H1 (cell line): ENCODE measurements at regions not wholly inside any gene's neighbourhood (a gene's known extent, or its start where the extent isn't known, plus 50 kb on each side); places are given as distances from the start of the nearest gene placed in this dataset.

Experiments used
- BACH1 ChIP-seq: IDR thresholded peaks from 2 replicates; pipeline ENCODE4 v1.6.1; 2012; ENCODE audit warnings: low read length, improper control_type of control experiment
- CEBPB ChIP-seq: IDR thresholded peaks from 2 replicates; pipeline ENCODE4 v1.6.1; 2012; ENCODE audit warnings: low read depth, low read length
- EZH2 ChIP-seq: fragments of 200-600 bp; sonication (generic); IDR thresholded peaks from 2 replicates; pipeline ENCODE4 v1.7.1; 2012; ENCODE audit warnings: low read depth, mild to moderate bottlenecking, moderate library complexity, low read length, inconsistent platforms; ENCODE audit not compliant: severe bottlenecking
- JUND ChIP-seq: IDR thresholded peaks from 2 replicates; pipeline ENCODE4 v1.6.1; 2011; ENCODE audit warnings: mild to moderate bottlenecking, improper control_type of control experiment, low read length
- RBBP5 ChIP-seq: IDR thresholded peaks from 2 replicates; pipeline ENCODE4 v1.7.1; 2012; ENCODE audit warnings: low read depth, mild to moderate bottlenecking, inconsistent platforms, low read length, moderate library complexity, borderline replicate concordance
- RFX5 ChIP-seq: IDR thresholded peaks from 2 replicates; pipeline ENCODE4 v1.6.1; 2011; ENCODE audit warnings: low read depth, low read length, improper control_type of control experiment, borderline replicate concordance
- SIX5 ChIP-seq: IDR thresholded peaks from 2 replicates; pipeline ENCODE4 v1.6.1; 2011; ENCODE audit warnings: mild to moderate bottlenecking, low read depth, low read length
- TAF1 ChIP-seq: IDR thresholded peaks from 2 replicates; pipeline ENCODE4 v1.6.1; 2011; ENCODE audit warnings: mild to moderate bottlenecking, low read depth, low read length
- TF ChIP-seq, protein P1 (sequence below): fragments of 300-600 bp; sonication (generic); IDR thresholded peaks from 2 replicates; pipeline ENCODE4 v1.7.1; 2012; ENCODE audit warnings: low read length, moderate library complexity, mild to moderate bottlenecking, inconsistent platforms; ENCODE audit not compliant: insufficient replicate concordance
- TF ChIP-seq, protein P2 (sequence below): IDR thresholded peaks from 2 replicates; pipeline ENCODE4 v1.6.1; 2011; ENCODE audit warnings: low read depth, mild to moderate bottlenecking, low read length; ENCODE audit not compliant: insufficient read depth
- TF ChIP-seq, protein P3 (sequence below): IDR thresholded peaks from 2 replicates; pipeline ENCODE4 v1.6.1; 2012; ENCODE audit warnings: low read length, inconsistent platforms

DNA sequence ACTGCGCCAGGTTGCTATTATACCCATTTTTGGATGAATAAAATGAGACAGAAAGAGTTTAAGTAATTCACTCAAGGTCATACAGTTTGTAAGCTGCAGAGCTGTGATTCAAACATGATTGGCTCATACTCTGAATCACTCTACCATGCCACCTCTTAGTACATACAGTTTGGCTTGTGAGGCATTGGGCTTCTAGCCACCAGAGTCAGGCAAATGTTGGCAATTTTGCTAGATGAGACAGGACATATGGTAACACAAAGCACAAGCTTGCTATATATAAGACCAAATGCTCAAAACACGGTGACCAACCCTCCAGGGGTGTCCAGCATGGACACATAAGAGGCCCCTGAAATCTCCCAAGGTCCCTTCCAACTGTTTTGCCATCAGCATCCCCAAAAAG is 236.0 kb upstream of the IRX5 start (continued):
- TF ChIP-seq, protein P1, sequence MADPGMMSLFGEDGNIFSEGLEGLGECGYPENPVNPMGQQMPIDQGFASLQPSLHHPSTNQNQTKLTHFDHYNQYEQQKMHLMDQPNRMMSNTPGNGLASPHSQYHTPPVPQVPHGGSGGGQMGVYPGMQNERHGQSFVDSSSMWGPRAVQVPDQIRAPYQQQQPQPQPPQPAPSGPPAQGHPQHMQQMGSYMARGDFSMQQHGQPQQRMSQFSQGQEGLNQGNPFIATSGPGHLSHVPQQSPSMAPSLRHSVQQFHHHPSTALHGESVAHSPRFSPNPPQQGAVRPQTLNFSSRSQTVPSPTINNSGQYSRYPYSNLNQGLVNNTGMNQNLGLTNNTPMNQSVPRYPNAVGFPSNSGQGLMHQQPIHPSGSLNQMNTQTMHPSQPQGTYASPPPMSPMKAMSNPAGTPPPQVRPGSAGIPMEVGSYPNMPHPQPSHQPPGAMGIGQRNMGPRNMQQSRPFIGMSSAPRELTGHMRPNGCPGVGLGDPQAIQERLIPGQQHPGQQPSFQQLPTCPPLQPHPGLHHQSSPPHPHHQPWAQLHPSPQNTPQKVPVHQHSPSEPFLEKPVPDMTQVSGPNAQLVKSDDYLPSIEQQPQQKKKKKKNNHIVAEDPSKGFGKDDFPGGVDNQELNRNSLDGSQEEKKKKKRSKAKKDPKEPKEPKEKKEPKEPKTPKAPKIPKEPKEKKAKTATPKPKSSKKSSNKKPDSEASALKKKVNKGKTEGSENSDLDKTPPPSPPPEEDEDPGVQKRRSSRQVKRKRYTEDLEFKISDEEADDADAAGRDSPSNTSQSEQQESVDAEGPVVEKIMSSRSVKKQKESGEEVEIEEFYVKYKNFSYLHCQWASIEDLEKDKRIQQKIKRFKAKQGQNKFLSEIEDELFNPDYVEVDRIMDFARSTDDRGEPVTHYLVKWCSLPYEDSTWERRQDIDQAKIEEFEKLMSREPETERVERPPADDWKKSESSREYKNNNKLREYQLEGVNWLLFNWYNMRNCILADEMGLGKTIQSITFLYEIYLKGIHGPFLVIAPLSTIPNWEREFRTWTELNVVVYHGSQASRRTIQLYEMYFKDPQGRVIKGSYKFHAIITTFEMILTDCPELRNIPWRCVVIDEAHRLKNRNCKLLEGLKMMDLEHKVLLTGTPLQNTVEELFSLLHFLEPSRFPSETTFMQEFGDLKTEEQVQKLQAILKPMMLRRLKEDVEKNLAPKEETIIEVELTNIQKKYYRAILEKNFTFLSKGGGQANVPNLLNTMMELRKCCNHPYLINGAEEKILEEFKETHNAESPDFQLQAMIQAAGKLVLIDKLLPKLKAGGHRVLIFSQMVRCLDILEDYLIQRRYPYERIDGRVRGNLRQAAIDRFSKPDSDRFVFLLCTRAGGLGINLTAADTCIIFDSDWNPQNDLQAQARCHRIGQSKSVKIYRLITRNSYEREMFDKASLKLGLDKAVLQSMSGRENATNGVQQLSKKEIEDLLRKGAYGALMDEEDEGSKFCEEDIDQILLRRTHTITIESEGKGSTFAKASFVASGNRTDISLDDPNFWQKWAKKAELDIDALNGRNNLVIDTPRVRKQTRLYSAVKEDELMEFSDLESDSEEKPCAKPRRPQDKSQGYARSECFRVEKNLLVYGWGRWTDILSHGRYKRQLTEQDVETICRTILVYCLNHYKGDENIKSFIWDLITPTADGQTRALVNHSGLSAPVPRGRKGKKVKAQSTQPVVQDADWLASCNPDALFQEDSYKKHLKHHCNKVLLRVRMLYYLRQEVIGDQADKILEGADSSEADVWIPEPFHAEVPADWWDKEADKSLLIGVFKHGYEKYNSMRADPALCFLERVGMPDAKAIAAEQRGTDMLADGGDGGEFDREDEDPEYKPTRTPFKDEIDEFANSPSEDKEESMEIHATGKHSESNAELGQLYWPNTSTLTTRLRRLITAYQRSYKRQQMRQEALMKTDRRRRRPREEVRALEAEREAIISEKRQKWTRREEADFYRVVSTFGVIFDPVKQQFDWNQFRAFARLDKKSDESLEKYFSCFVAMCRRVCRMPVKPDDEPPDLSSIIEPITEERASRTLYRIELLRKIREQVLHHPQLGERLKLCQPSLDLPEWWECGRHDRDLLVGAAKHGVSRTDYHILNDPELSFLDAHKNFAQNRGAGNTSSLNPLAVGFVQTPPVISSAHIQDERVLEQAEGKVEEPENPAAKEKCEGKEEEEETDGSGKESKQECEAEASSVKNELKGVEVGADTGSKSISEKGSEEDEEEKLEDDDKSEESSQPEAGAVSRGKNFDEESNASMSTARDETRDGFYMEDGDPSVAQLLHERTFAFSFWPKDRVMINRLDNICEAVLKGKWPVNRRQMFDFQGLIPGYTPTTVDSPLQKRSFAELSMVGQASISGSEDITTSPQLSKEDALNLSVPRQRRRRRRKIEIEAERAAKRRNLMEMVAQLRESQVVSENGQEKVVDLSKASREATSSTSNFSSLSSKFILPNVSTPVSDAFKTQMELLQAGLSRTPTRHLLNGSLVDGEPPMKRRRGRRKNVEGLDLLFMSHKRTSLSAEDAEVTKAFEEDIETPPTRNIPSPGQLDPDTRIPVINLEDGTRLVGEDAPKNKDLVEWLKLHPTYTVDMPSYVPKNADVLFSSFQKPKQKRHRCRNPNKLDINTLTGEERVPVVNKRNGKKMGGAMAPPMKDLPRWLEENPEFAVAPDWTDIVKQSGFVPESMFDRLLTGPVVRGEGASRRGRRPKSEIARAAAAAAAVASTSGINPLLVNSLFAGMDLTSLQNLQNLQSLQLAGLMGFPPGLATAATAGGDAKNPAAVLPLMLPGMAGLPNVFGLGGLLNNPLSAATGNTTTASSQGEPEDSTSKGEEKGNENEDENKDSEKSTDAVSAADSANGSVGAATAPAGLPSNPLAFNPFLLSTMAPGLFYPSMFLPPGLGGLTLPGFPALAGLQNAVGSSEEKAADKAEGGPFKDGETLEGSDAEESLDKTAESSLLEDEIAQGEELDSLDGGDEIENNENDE, result no peak
- TF ChIP-seq TAF1, result no peak
- TF ChIP-seq SIX5, result no peak
- TF ChIP-seq RFX5, result no peak
- TF ChIP-seq, protein P2, sequence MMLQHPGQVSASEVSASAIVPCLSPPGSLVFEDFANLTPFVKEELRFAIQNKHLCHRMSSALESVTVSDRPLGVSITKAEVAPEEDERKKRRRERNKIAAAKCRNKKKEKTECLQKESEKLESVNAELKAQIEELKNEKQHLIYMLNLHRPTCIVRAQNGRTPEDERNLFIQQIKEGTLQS, result no peak
- no peak for TF ChIP-seq BACH1
- no peak for TF ChIP-seq EZH2
- TF ChIP-seq, protein P3, sequence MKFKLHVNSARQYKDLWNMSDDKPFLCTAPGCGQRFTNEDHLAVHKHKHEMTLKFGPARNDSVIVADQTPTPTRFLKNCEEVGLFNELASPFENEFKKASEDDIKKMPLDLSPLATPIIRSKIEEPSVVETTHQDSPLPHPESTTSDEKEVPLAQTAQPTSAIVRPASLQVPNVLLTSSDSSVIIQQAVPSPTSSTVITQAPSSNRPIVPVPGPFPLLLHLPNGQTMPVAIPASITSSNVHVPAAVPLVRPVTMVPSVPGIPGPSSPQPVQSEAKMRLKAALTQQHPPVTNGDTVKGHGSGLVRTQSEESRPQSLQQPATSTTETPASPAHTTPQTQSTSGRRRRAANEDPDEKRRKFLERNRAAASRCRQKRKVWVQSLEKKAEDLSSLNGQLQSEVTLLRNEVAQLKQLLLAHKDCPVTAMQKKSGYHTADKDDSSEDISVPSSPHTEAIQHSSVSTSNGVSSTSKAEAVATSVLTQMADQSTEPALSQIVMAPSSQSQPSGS, result no peak
- no peak for TF ChIP-seq JUND
- TF ChIP-seq RBBP5, result no peak
- TF ChIP-seq CEBPB, result no peak
- TF ChIP-seq, all 59 proteins: peak for 0
